Thymus (tissue), 11 donors: ENCODE measurements at regions not wholly inside any gene's neighbourhood (a gene's known extent, or its start where the extent isn't known, plus 50 kb on each side); places are given as distances from the start of the nearest gene placed in this dataset.

Experiments used
- DNase-seq, 9 donors: peaks; one replicate each; pipeline ENCODE4 v3.0.0-alpha.2; 2013; ENCODE audit warnings: low spot score in 9 of 9, low read depth in 6 of 9, missing footprints in 1 of 9
- H3K27ac ChIP-seq, 2 donors: one replicate each; pipeline ENCODE4 v1.5.1; 2013; ENCODE audit warnings: control low read depth in 1 of 2, low read depth in 1 of 2, low read length in 1 of 2, mild to moderate bottlenecking in 1 of 2, moderate library complexity in 1 of 2
- H3K27me3 ChIP-seq, 2 donors: one replicate each; pipeline ENCODE4 v1.5.1; 2013; ENCODE audit warnings: low read length in 1 of 2; ENCODE audit not compliant: control insufficient read depth in 2 of 2, insufficient read depth in 1 of 2
- H3K36me3 ChIP-seq, 2 donors: one replicate each; pipeline ENCODE4 v1.5.1; 2013; ENCODE audit warnings: low read length in 1 of 2, mild to moderate bottlenecking in 1 of 2, moderate library complexity in 1 of 2; ENCODE audit not compliant: control insufficient read depth in 2 of 2, insufficient read depth in 2 of 2
- H3K4me1 ChIP-seq, 2 donors: one replicate each; pipeline ENCODE4 v1.5.1; 2013; ENCODE audit warnings: low read length in 2 of 2; ENCODE audit not compliant: control insufficient read depth in 2 of 2, insufficient read depth in 2 of 2
- H3K4me3 ChIP-seq, 2 donors: one replicate each; pipeline ENCODE4 v1.5.1; 2013; ENCODE audit warnings: low read length in 2 of 2, control low read depth in 1 of 2, mild to moderate bottlenecking in 1 of 2
- H3K9me3 ChIP-seq, 2 donors: one replicate each; pipeline ENCODE4 v1.5.1; 2013; ENCODE audit warnings: low read length in 1 of 2, mild to moderate bottlenecking in 1 of 2; ENCODE audit not compliant: control insufficient read depth in 2 of 2, insufficient read depth in 1 of 2
- WGBS: extraction: QIAGEN DNeasy Blood & Tissue Kit; methylation state at CpG from one replicate; pipeline ENCODE4 v1.1.7; 2013; 5-methylcytosine and 5-hydroxymethylcytosine counted together
- donor health status: healthy.

- H3K27ac ChIP-seq: no peak overlapping the region
- WGBS: 88% methylated on average over 6 of the region's 6 CpGs
- H3K4me3 ChIP-seq: no peak overlapping the region
These were observed 1269.1 kb downstream of the TBC1D22A start for GRCh38 chr22:48031589-48031988.

GRCh38 chr22:48025096-48025495 is 1262.6 kb downstream of the TBC1D22A start:
- Histone ChIP-seq H3K36me3 (no peaks in the 10 kb centered on the region), H3K9me3 (peaks cover 0 to 6% of the 10 kb centered on the region in 2 donors), H3K4me1 (no peaks in the 10 kb centered on the region), H3K27me3 (no peaks in the 10 kb centered on the region), H3K27ac (no peak overlapping the region), H3K4me3 (no peak overlapping the region)
- no peak for DNase-seq
- WGBS: 93% methylated on average over 2 of the region's 2 CpGs

More at GRCh38 chr22:48031589-48031988, 1269.1 kb downstream of the TBC1D22A start:
- H3K9me3 ChIP-seq: no peaks in the 10 kb centered on the region
- no peak for DNase-seq
- H3K36me3 ChIP-seq: no peaks in the 10 kb centered on the region
- no peaks in the 10 kb centered on the region for H3K4me1 ChIP-seq
- no peaks in the 10 kb centered on the region for H3K27me3 ChIP-seq

- H3K27ac ChIP-seq: no peak overlapping the region
- peaks cover 4 to 21% of the 10 kb centered on the region in 2 donors for H3K9me3 ChIP-seq
- H3K4me1 ChIP-seq: no peaks in the 10 kb centered on the region
- no peak for DNase-seq
- H3K27me3 ChIP-seq: no peaks in the 10 kb centered on the region
- H3K36me3 ChIP-seq: no peaks in the 10 kb centered on the region
- no peak overlapping the region for H3K4me3 ChIP-seq
- WGBS: 84% methylated on average over 4 of the region's 4 CpGs
These were observed 1259.5 kb downstream of the TBC1D22A start for GRCh38 chr22:48021991-48022401.

- H3K9me3 ChIP-seq: peaks cover 4 to 21% of the 10 kb centered on the region in 2 donors
- no peak for DNase-seq
- H3K36me3 ChIP-seq: no peaks in the 10 kb centered on the region
- no peaks in the 10 kb centered on the region for H3K27me3 ChIP-seq
- no peaks in the 10 kb centered on the region for H3K4me1 ChIP-seq
- 94% methylated on average over 5 of the region's 5 CpGs for WGBS
- no peak overlapping the region for H3K27ac ChIP-seq
- no peak overlapping the region for H3K4me3 ChIP-seq
These were observed 1255.9 kb downstream of the TBC1D22A start for GRCh38 chr22:48018346-48018745.

- Histone ChIP-seq H3K9me3 (peaks cover 4 to 18% of the 10 kb centered on the region in 2 donors), H3K27me3 (no peaks in the 10 kb centered on the region), H3K27ac (no peak overlapping the region), H3K4me3 (no peak overlapping the region), H3K4me1 (no peaks in the 10 kb centered on the region), H3K36me3 (no peaks in the 10 kb centered on the region)
- DNase-seq: no peak
- WGBS: 96% methylated on average over 5 of the region's 5 CpGs
These were observed 1253.3 kb downstream of the TBC1D22A start for GRCh38 chr22:48015701-48016100.

GRCh38 chr22:48004936-48005335 is 1242.5 kb downstream of the TBC1D22A start:
- H3K4me1 ChIP-seq: peaks cover 0 to 10% of the 10 kb centered on the region in 2 donors
- no peaks in the 10 kb centered on the region for H3K36me3 ChIP-seq
- no peak for DNase-seq
- peaks cover 0 to 4% of the 10 kb centered on the region in 2 donors for H3K27me3 ChIP-seq
- 98% methylated on average over 4 of the region's 4 CpGs for WGBS
- H3K27ac ChIP-seq: no peak overlapping the region
- no peak overlapping the region for H3K4me3 ChIP-seq
- no peaks in the 10 kb centered on the region for H3K9me3 ChIP-seq

GRCh38 chr22:48004038-48004437 is 1241.6 kb downstream of the TBC1D22A start:
- 73% methylated on average over 6 of the region's 6 CpGs for WGBS
- H3K4me1 ChIP-seq: peaks cover 0 to 10% of the 10 kb centered on the region in 2 donors
- peaks cover 0 to 4% of the 10 kb centered on the region in 2 donors for H3K27me3 ChIP-seq
- DNase-seq: no peak
- no peak overlapping the region for H3K27ac ChIP-seq
- H3K4me3 ChIP-seq: no peak overlapping the region
- H3K36me3 ChIP-seq: no peaks in the 10 kb centered on the region
- H3K9me3 ChIP-seq: no peaks in the 10 kb centered on the region

GRCh38 chr22:48001101-48001500 is 1238.7 kb downstream of the TBC1D22A start:
- Histone ChIP-seq H3K36me3 (no peaks in the 10 kb centered on the region), H3K27ac (no peak overlapping the region), H3K4me3 (no peak overlapping the region), H3K4me1 (peaks cover 0 to 13% of the 10 kb centered on the region in 2 donors), H3K9me3 (peaks cover 0 to 13% of the 10 kb centered on the region in 2 donors), H3K27me3 (no peaks in the 10 kb centered on the region)
- no peak for DNase-seq
- WGBS: 97% methylated on average over 11 of the region's 11 CpGs

- H3K36me3 ChIP-seq: no peaks in the 10 kb centered on the region
- WGBS: 91% methylated on average over 8 of the region's 8 CpGs
- H3K27ac ChIP-seq: no peak overlapping the region
- no peak overlapping the region for H3K4me3 ChIP-seq
- no peaks in the 10 kb centered on the region for H3K27me3 ChIP-seq
- no peak for DNase-seq
- peaks cover 0 to 10% of the 10 kb centered on the region in 2 donors for H3K4me1 ChIP-seq
- peaks cover 0 to 20% of the 10 kb centered on the region in 2 donors for H3K9me3 ChIP-seq
These were observed 1235.2 kb downstream of the TBC1D22A start for GRCh38 chr22:47997612-47998011.
